Bone marrow (tissue), 2 donors: ENCODE measurements at regions not wholly inside any gene's neighbourhood (a gene's known extent, or its start where the extent isn't known, plus 50 kb on each side); places are given as distances from the start of the nearest gene placed in this dataset.
A peak's percentile ranks its signal among the peaks of the same experiment; 100 is the strongest.

Experiments
- DNase-seq, 2 donors: peaks; one replicate each; lab custom pipeline; 2025; lab: John Stamatoyannopoulos, UW

DNA sequence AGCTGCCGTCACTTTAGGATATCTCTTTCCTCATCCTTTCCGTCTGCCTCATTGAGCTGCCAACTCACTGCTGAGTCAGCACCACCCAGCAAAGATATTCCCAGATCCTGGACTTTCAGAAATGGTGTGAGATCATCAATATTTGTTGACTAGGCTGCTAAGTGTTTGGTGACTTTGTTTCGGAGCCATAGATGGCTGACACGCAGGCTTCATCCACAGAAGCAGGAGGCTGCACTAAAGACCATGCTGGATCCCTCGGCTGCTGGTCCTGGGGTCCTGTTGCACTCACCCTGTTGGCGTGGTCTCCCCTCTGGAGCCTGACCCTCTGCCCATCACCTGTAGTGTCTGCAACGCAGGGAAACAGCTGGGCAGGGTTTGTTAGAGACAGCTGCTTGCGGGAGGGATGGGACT lies 96.5 kb downstream of the ERMARD start:
- DNase-seq, result no peak

DNA sequence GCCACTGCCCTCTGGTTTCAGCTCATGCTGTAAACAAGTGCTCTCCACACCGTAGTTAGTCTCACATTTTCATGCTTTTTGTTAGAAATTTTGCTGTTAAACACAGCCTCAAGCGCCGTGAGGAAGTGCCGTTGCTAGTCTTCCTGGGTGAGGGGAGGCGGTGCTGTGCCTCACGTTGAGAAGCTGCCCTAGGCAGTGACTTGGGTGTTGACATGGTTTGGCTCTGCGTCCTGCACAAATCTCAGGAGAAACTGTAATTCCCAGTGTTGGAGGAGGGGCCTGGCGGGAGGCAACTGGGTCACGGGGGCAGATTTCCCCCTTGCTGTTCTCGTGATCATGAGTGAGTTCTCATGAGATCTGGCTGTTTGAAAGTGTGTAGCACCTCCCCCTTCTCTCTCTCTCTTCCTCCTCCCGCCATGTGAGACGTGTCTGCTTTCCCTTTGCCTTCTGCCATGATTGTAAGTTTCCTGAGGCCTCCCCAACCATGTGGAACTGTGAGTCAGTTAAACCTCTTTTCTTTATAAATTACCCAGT lies 95.8 kb downstream of the ERMARD start:
- DNase-seq, result no peak

DNA sequence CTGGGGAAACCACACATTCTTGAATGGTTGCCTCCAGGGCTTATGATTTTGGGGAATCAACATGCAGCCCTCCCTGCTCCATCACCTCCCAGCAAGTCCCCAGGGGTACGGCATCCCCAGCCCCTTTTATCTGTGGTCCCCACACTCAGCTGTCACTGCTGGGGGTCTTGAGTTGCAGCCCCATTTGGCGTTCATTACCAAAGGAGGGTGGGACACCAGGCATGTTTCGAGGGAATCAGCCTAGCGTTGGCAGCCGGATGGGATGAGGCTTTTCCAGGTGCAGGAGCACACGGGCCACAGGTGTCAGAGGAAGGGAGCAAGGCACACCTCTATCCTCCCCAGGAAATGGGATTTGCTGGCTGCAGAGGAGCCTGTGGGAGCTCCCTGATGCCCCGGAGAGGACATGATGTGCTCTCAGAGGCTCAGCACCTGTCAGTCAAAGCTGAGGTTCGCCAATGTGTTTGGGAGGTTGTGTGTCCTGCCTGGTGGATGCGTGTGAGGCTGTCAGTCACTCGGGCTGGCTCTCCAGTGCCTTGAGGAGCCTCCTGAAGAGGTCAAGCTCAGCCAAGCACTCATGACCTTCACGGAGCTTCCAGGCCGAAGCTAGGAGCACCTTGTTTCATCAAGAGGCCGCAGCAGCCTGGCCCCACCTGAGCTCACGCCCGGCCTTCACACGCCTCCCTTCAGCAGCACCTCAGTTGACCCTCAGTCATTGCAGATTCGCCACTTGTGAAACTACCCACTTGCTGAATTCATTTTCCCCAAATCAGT lies 95.0 kb downstream of the ERMARD start:
- no peak for DNase-seq

DNA sequence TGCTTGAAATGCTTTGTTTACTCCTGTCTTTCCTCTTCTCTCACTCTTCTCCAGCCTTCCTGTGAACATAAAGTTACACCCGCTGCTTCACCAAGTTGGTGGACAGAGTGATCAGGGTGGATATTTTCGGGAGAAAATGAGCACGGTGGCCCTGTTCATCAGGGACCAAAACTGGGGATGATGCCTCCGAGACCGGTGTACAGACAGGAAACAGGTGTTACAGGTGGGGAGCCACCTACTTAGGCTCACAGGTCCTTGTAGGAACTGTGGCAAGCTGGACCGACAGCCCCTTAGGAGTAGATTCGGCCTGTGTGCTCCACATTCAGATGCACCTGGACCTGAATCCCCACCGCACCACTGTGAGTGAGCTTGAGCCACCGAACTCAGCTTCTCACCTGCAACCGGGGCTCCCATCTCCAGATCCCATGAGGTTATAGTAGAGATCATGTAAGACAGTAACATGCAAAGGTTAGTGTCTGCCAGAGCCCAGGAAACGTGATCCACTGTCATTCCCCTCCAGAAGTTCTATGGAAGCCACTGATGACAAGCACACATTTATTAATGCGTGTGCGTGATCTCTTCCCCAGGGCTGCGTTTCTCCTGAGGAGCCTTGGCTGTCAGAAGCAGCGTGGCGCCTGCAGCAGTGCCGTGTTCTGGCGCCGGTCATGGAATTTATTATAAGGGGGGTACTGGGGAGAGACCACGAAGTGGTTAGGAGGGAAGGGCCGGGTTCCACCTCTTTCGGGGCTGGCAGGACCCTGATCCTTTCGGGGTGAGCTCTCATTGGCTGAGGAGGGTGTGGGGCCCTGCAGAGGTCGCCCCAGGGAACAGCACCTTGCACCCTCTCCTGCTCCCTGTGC lies 94.2 kb downstream of the ERMARD start:
- no peak for DNase-seq

DNA sequence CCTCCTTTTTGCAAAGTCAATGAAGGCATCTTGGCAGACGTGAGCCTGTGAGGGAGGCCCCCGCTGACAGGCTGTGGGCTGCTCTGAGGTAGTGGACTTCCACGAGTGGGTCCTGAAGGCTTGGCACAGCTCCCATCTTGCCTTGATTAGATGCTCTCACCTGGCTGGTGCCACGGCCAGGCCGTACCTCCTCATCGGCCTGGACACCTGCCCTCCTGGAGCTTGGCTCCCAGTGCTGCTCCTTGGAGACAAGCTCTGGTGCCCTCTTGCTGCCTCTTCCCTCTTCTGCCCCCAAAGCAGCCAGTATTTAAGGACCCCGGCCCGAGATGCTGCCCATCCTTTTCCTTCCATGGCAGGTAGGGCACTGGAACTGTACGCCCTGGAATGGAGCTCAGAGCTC lies 93.5 kb downstream of the ERMARD start:
- DNase-seq, result no peak

DNA sequence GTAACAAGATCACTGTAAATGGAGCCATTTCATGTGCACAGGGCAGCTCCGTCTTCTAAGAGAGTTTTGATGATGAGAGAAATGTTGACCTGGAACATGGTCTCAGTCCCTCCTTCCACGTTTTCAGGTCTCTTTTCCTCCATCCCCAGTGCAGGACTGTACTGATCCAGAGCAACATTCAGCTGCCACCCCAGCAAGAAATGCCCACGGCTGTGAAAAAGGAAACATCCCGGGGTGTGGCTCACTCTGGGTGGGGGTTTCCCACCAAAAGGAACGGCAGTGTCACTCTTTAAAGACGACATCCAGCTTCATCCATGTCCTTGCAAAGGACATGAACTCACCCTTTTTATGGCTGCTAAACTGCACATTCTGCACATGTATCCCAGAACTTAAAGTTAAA lies 92.6 kb downstream of the ERMARD start:
- no peak for DNase-seq

DNA sequence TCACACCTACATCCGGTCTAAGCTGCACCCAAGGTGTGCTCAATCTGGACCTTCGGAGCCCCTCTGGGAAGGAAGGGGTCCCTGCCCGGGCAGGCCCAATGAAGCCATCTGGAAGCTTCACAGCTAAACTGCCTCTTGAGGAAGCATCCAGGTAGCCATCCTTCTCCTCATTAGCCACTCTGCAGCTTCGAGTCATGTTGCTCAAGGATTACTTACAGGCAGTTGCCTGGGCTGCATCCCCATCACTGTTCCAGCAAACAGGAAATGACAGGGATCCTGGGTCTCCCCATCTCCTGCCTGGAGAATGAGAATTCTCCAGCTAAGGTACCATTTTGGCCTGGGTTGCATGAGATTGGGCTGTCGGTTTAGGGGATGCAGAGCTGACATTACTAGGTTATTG lies 91.7 kb downstream of the ERMARD start:
- no peak for DNase-seq

DNA sequence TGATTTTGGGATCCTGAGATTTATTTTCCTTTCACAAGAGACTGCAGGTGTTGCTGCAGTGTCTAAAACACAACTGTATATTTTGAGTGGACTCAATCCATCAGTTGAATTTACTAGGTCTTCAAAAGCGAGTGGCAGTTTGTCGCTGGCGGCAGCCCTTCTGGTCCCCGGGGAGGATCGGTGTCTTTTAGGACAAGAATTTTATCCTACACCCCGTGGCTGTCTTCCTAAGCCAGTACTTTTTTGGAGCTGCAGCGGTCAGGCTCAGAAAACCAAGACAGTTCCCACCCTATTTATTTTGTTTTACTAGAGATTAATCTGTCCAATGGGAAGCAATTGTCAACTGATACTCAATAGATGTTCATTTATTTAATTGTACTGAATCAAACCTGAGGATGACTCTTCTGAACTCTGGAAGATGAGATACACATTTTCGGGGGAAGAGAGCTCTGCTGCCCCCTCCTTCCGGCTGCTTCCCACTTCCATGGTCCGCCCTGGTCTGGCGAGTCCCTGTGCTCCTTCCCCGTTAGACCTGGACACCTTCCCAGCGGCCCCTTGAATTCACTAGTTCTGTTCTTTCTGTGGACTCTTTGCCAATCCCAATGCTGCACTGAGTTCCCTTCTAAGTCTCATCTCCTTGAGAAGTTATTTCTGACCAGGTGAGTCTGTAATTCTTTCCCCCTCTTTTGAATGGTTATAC lies 90.6 kb downstream of the ERMARD start:
- DNase-seq, result no peak

DNA sequence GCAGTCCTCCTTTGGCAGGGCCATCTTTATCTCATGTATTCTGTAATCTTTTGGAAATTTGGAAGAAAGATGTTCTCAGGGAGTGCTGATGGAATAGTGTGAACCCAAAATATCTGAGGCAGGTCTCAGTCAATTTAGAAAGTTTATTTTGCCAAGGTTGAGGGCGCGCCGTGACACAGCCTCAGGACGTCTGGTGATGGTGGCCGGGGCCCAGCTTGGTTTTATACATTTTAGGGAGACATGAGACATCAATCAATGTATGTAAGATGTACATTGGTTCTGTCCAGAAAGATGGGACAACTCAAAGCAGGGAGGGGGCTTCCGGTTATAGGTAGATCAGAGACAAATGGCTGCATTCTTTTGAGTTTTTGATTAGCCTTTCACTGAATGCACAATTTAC lies 89.8 kb downstream of the ERMARD start:
- DNase-seq, result no peak

DNA sequence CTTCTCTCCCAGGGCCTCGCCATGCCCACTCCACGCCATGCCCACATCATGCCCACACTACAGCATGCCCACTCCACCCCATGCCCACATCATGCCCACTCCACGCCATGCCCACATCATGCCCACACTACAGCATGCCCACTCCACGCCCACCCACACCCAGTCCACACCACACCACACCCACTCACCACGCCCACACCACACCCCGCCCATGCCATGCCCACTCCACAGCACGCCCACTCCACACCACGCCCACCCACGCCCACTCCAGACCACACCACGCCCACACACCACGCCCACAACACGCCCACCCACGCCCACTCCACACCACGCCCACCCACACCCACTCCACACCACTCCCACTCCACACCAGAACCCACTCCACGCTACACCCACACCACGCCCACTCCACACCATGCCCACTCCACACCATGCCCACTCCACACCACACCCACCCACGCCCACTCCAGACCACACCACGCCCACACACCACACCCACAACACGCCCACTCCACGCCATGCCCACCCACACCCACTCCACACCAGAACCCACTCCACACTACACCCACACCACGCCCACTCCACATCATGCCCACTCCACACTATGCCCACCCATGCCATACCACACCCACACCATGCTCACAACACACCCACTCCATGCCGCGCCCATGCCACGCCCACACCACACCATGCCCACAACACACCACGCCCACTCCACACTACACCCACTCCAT lies 88.6 kb downstream of the ERMARD start:
- no peak for DNase-seq

DNA sequence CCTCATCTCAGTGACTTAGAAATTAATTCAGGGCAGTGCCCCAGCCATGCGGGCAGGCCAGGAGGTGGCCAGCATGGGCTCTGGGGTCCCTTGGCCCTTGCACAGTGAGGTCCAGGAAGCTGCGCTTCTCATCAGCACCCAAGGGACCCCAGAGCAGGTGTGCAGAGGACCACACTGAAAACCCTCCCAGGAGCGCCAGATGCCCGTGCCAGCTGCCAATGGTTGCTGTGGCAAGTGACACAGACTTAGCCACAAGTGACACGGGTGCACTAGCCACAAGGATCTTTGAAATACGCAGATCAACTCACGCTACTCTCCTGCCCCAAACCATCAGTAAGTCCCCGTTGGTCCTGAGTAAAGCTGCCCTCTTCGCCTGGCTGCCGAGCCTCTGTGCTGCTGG lies 88.1 kb downstream of the ERMARD start:
- no peak for DNase-seq

DNA sequence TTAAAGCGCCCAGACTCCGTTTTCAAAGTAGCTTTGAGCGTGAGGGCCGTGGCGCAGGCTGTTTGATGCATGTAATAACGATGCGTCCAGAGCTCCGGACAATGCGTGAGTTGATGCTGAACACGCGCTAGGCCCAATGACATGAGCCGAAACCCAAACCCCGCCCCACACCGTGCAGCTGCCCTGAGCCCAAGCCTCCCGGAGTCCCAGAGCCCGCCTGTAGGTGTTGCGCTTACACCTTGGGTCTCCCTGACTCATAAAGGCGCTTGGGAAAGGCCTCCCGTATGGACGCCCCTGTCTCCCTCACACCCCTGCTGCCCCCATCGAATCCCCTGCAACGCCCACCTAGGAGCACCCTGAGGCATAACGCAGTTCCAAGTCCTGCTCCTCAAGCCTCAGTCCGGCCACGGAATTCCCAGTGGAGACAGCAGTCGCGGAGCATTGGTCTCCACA lies 87.6 kb downstream of the ERMARD start:
- DNase-seq, result no peak

DNA sequence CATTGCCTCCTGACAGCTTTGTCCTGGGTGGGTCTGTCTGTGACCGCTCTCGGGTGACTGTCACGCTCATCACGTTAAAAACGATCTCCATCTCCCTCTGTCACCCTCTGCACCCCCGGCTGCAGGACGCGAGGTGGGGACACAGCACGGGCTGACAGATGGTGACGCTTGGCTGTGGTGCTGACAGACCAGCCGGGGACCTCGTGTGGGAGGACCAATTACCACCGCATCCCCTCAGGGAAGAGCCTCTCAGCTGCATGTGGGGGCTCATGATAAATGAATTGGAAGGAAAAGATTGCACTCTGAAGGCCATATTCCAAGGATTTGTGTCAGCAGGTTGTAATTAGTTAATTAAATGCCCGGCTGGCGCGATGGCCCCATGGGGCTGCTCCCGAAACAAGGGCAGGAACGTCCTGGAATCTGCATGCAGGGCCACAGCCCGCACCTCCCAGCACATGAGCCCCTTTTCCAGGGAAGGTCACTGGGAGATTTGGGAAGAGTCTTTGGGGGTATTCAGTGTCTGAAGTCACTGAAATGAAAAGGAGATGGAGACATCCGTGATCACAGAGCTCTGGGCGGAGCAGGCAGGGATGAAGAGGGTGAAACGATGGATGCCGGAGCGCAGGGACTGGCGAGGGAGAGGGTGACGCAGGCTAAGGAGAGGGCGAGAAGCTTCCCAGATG lies 87.1 kb downstream of the ERMARD start:
- DNase-seq, result no peak

DNA sequence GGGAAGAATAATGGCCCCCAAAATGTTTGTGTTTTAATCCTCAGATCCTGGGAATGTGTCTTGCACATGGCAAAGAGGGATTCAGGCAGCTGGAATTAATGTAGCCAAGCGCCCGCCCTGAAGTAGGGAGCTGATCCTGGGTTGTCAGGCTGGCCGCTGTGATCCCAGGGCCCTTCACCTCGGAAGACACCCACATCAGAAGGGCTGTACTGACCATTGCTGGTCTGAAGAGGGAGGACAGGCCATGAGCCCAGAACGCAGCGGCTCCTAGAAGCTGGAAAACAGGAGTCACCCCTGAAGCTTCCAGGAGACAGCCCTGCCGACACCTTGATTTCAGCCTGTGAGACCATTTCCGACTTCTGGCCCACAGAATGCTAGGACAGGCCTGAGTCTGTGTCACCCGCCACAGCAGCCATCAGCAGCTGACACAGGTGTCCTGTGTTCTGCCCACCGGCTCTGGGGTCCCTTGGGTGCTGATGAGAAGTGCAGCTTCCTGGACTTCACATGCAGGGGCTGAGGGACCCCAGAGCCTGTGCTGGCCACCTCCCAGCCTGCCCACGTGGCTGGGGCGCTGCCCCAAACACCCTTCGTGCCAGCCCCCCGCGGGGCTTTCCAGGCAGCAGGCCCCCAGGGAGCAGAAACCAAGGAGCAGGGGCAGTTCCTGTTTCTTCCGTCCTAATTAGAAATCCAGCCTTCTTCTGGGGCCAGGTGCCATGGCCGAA lies 86.3 kb downstream of the ERMARD start:
- DNase-seq, result no peak

DNA sequence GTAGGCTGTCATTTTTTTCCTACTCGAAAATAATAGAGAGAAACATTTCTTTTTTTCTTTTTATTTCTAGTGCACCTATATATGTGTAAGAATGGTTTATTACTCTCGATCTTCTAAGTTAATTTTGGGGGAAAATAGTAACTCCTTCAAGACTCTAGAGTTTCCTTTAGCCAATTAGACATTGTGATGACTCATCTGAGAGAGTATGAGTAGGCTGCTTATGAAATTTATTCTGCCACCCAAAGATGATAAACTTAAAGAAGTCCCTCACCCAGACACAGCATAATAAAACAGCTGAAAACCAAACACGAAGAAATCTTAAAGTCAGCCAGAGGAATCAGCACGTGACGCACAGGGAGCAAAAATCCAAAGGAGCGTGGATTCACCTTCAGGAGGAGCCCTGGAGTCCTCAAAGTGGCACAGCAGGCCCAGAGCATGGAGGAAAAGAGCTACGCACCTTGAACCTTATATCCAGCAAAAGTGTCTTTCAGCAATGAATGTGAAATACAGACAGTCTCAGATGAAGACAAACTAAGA lies 81.9 kb downstream of the ERMARD start:
- DNase-seq, result no peak

DNA sequence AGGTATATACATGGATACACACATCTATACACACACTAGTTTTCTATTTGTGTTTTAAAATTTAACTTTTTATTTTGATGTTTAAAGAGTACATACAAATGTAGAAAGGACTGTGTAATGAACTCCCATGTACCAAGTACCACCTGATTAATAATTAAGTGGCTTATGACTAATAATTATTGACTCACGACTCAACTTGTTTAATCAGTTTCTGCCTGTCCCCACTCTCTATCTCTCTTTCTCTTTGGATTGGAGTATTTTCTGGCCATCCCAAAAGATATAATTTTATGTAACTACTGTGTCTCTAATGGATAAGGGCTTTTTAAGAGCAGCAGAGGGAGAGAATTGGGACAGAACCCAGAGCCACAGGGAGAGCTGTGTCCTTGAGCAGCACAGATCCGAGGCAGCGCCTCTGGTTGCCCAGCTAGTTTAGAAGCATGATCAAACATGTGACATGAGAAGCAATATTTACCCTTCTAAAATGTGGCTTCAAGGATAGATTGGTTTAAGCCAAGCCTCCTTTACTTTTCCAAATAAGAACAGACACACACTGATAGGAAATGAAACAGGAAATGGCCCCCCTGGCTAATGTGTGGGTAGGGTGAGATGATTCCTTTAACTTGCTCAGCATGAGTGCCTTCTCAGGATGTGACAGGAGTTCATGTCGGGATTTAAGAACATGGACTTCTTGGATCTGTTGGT lies 81.0 kb downstream of the ERMARD start:
- peak in 1 of 2 donors; percentile 0 for DNase-seq

DNA sequence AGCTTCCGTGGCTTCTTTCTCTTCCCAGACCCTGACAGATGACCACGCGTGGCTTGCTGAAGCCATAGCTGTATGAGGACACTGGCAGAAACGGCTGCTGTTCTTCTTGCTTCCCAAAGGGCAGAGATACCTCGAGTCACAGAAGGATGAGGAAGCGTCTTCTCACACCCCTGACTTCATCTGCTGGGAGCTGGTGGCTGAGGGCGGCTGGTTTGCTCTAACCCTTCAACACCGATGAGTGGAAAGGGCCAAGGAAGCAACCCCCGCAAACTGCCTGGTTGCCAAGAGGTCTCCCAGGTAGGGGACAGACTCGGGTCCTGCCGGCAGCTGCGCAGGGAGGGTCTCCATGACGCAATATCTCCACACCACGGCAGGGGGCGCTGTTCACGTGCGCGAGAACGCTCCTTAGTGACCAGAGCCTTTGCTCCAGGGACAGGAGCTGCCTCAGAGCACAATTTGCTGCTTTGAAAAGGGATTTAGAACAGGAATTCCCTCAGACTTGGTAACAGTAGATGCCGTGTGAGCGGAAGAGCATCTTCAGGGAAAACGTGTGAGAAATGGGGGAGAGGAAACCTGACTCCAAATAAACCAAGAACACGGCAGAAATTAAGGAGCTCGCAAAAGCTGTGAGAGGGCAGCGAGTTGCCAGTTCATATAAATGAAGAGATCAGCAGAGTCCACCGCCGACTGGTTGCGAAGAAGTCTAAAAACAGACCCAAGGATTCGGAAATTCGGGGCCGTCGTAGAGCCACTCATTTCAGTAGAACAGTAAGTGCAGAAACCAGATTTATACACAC lies 80.2 kb downstream of the ERMARD start:
- DNase-seq, result peak; percentile 5 to 31
